MM.1S (cell line): ENCODE measurements at regions not wholly inside any gene's neighbourhood (a gene's known extent, or its start where the extent isn't known, plus 50 kb on each side); places are given as distances from the start of the nearest gene placed in this dataset.

Experiments used
- DNase-seq: peaks from one replicate; pipeline ENCODE4 v3.0.0-alpha.2; 2015
- H2AFZ ChIP-seq: fragments of 300-600 bp; sonication (generic); 2 replicates; pipeline ENCODE4 v1.6.0; 2016; ENCODE audit warnings: antibody characterized with exemption, low read length
- H3F3A ChIP-seq: fragments of 300-600 bp; sonication (generic); 2 replicates; pipeline ENCODE4 v1.6.1; 2016; ENCODE audit warnings: mild to moderate bottlenecking, antibody characterized with exemption, low read length, moderate library complexity, mixed read lengths; ENCODE audit not compliant: insufficient read depth
- H3K27ac ChIP-seq: fragments of 300-600 bp; sonication (generic); 2 replicates; pipeline ENCODE4 v1.5.1; 2016; ENCODE audit warnings: mild to moderate bottlenecking, low read length
- H3K27me3 ChIP-seq: fragments of 300-600 bp; sonication (generic); replicated peaks from 2 replicates; pipeline ENCODE4 v1.6.0; 2016; ENCODE audit warnings: low read length; ENCODE audit not compliant: insufficient read depth
- H3K36me3 ChIP-seq: fragments of 300-600 bp; sonication (generic); replicated peaks from 2 replicates; pipeline ENCODE4 v1.6.1; 2016; ENCODE audit warnings: mild to moderate bottlenecking, low read length, mixed read lengths; ENCODE audit not compliant: insufficient read depth
- H3K4me1 ChIP-seq: fragments of 300-600 bp; sonication (generic); 2 replicates; pipeline ENCODE4 v1.6.1; 2016; ENCODE audit warnings: low read length, mixed read lengths
- H3K4me2 ChIP-seq: fragments of 300-600 bp; sonication (generic); 2 replicates; pipeline ENCODE4 v1.6.0; 2016; ENCODE audit warnings: low read depth, low read length
- H3K4me3 ChIP-seq: fragments of 300-600 bp; sonication (generic); 2 replicates; pipeline ENCODE4 v1.5.1; 2016; ENCODE audit warnings: low read length, mixed read lengths
- H3K79me2 ChIP-seq: fragments of 300-600 bp; sonication (generic); 2 replicates; pipeline ENCODE4 v1.6.1; 2016; ENCODE audit warnings: mixed run types, low read length, mixed read lengths
- H3K9ac ChIP-seq: fragments of 300-600 bp; sonication (generic); 2 replicates; pipeline ENCODE4 v1.6.1; 2016; ENCODE audit warnings: low read length, mixed read lengths
- H3K9me2 ChIP-seq: fragments of 300-600 bp; sonication (generic); replicated peaks from 2 replicates; pipeline ENCODE4 v1.6.1; 2016; ENCODE audit warnings: mild to moderate bottlenecking, low read length, mixed read lengths; ENCODE audit not compliant: insufficient read depth
- H3K9me3 ChIP-seq: fragments of 300-600 bp; sonication (generic); replicated peaks from 2 replicates; pipeline ENCODE4 v1.6.1; 2016; ENCODE audit warnings: mild to moderate bottlenecking, low read length, mixed read lengths; ENCODE audit not compliant: insufficient read depth
- H4K20me1 ChIP-seq: fragments of 300-600 bp; sonication (generic); 2 replicates; pipeline ENCODE4 v1.6.1; 2016; ENCODE audit warnings: mild to moderate bottlenecking, low read length, moderate library complexity, mixed read lengths; ENCODE audit not compliant: insufficient read depth
- EZH2 ChIP-seq: fragments of 300-600 bp; sonication (generic); optimal IDR thresholded peaks from 2 replicates; pipeline ENCODE3; 2017; ENCODE audit warnings: low read depth, mild to moderate bottlenecking, antibody characterized with exemption, low read length, mixed read lengths
- EZH2phosphoT487 ChIP-seq: fragments of 300-600 bp; sonication (generic); IDR thresholded peaks from 2 replicates; pipeline ENCODE4 v1.6.1; 2018; ENCODE audit warnings: antibody characterized with exemption, low read length
- TF ChIP-seq, protein P1 (sequence below): fragments of 300-600 bp; sonication (generic); IDR thresholded peaks from 2 replicates; pipeline ENCODE4 v1.5.1; 2016; ENCODE audit warnings: antibody characterized with exemption, low read length, mixed read lengths

- Histone ChIP-seq H3F3A (peaks cover 16% of the 10 kb centered on the region), H3K36me3 (no peaks in the 10 kb centered on the region), H3K27me3 (no peaks in the 10 kb centered on the region), H3K4me2 (no peak overlapping the region), H3K79me2 (no peaks in the 10 kb centered on the region), H4K20me1 (no peaks in the 10 kb centered on the region), H3K4me3 (no peak overlapping the region), H3K4me1 (peaks cover 20% of the 10 kb centered on the region), H3K9me3 (no peaks in the 10 kb centered on the region), H3K9ac (no peak overlapping the region), H3K9me2 (no peaks in the 10 kb centered on the region), H2AFZ (no peak overlapping the region), H3K27ac (no peak overlapping the region)
- TF ChIP-seq, protein P1, sequence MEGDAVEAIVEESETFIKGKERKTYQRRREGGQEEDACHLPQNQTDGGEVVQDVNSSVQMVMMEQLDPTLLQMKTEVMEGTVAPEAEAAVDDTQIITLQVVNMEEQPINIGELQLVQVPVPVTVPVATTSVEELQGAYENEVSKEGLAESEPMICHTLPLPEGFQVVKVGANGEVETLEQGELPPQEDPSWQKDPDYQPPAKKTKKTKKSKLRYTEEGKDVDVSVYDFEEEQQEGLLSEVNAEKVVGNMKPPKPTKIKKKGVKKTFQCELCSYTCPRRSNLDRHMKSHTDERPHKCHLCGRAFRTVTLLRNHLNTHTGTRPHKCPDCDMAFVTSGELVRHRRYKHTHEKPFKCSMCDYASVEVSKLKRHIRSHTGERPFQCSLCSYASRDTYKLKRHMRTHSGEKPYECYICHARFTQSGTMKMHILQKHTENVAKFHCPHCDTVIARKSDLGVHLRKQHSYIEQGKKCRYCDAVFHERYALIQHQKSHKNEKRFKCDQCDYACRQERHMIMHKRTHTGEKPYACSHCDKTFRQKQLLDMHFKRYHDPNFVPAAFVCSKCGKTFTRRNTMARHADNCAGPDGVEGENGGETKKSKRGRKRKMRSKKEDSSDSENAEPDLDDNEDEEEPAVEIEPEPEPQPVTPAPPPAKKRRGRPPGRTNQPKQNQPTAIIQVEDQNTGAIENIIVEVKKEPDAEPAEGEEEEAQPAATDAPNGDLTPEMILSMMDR: no peak
- no peak for TF ChIP-seq EZH2
- TF ChIP-seq EZH2phosphoT487: no peak
- no peak for DNase-seq
These were observed 412.2 kb upstream of the ZMIZ1 start for GRCh38 chr10:78656417-78657162.

GRCh38 chr10:78657163-78657861, 411.5 kb upstream of the ZMIZ1 start:
- Histone ChIP-seq H3K4me2 (no peak overlapping the region), H3F3A (peaks cover 16% of the 10 kb centered on the region), H3K9me3 (no peaks in the 10 kb centered on the region), H3K9me2 (no peaks in the 10 kb centered on the region), H3K9ac (no peak overlapping the region), H3K27ac (no peak overlapping the region), H3K4me3 (no peak overlapping the region), H2AFZ (no peak overlapping the region), H3K4me1 (peaks cover 20% of the 10 kb centered on the region), H3K79me2 (no peaks in the 10 kb centered on the region), H3K27me3 (no peaks in the 10 kb centered on the region), H3K36me3 (no peaks in the 10 kb centered on the region), H4K20me1 (no peaks in the 10 kb centered on the region)
- no peak for TF ChIP-seq EZH2
- no peak for TF ChIP-seq EZH2phosphoT487
- TF ChIP-seq, protein P1: peak; percentile 76
- DNase-seq: peak; percentile 75

DNA sequence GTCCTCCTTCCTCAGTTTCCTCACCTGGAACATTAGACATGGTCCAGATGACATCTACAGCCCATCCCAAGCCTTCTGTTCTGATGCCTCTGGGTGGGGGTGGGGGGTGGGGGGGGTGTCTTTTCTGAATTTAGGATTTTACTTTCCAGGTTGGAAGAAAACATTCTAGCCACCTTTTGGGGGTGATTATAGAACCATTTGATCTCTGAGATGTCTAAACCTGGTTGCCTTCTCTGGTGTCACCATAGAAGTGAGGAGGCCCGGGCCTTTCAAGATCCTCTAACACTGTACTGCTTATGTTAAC, 411.0 kb upstream of the ZMIZ1 start:
- Histone ChIP-seq H3K27me3 (no peaks in the 10 kb centered on the region), H3K27ac (peak overlapping the region; percentile 47; the same call in 1 of the 2 replicates), H3K9me3 (no peaks in the 10 kb centered on the region), H3K36me3 (no peaks in the 10 kb centered on the region), H3K79me2 (no peaks in the 10 kb centered on the region), H3K4me2 (peak overlapping the region; percentile 62; the same call in 1 of the 2 replicates), H3K4me1 (peaks cover 20% of the 10 kb centered on the region), H3K4me3 (no peak overlapping the region), H3K9ac (no peak overlapping the region), H2AFZ (peak overlapping the region; percentile 47), H3F3A (peaks cover 16% of the 10 kb centered on the region), H4K20me1 (no peaks in the 10 kb centered on the region), H3K9me2 (no peaks in the 10 kb centered on the region)
- no peak for DNase-seq
- no peak for TF ChIP-seq EZH2
- TF ChIP-seq, protein P1: no peak
- TF ChIP-seq EZH2phosphoT487: no peak
